OCI-LY1 (cell line): ENCODE measurements at regions not wholly inside any gene's neighbourhood (a gene's known extent, or its start where the extent isn't known, plus 50 kb on each side); places are given as distances from the start of the nearest gene placed in this dataset.

Experiments used
- H2AFZ ChIP-seq: fragments of 200-600 bp; sonication (generic), shearing (Covaris generic); 2 replicates; pipeline ENCODE4 v1.6.0; 2014; ENCODE audit warnings: antibody characterized with exemption, mild to moderate bottlenecking, low read length
- H3F3A ChIP-seq: fragments of 200-600 bp; sonication (generic), shearing (Covaris generic); 2 replicates; pipeline ENCODE4 v1.6.0; 2014; ENCODE audit warnings: mild to moderate bottlenecking, antibody characterized with exemption, low read length, moderate library complexity; ENCODE audit not compliant: insufficient read depth
- H3K27ac ChIP-seq: fragments of 200-600 bp; sonication (generic); 2 replicates; pipeline ENCODE4 v1.5.1; 2014; ENCODE audit warnings: low read length, mixed run types, mild to moderate bottlenecking, low read depth; ENCODE audit not compliant: poor library complexity, severe bottlenecking
- H3K27me3 ChIP-seq: fragments of 200-600 bp; sonication (generic); 2 replicates; pipeline ENCODE4 v1.6.0; 2014; ENCODE audit warnings: antibody characterized with exemption, mild to moderate bottlenecking, low read length, moderate library complexity; ENCODE audit not compliant: insufficient read depth
- H3K36me3 ChIP-seq: fragments of 200-600 bp; sonication (generic); 2 replicates; pipeline ENCODE4 v1.6.1; 2014; ENCODE audit warnings: mild to moderate bottlenecking, antibody characterized with exemption, low read length, moderate library complexity, mixed read lengths; ENCODE audit not compliant: insufficient read depth
- H3K4me1 ChIP-seq: fragments of 200-600 bp; sonication (generic); 2 replicates; pipeline ENCODE4 v1.5.1; 2014; ENCODE audit warnings: mild to moderate bottlenecking, low read length, moderate library complexity; ENCODE audit not compliant: insufficient read depth, severe bottlenecking
- H3K4me2 ChIP-seq: fragments of 200-600 bp; sonication (generic), shearing (Covaris generic); 2 replicates; pipeline ENCODE4 v1.6.1; 2014; ENCODE audit warnings: low read length
- H3K4me3 ChIP-seq: fragments of 200-600 bp; sonication (generic); 2 replicates; pipeline ENCODE4 v1.5.1; 2014; ENCODE audit warnings: low read length, low read depth, mild to moderate bottlenecking, mixed read lengths; ENCODE audit not compliant: poor library complexity, severe bottlenecking
- H3K79me2 ChIP-seq: fragments of 200-600 bp; shearing (Covaris generic); 2 replicates; pipeline ENCODE4 v1.6.1; 2016; ENCODE audit warnings: mixed run types, low read length, mixed read lengths; ENCODE audit not compliant: insufficient read depth
- H3K9ac ChIP-seq: fragments of 200-600 bp; sonication (generic), shearing (Covaris generic); 2 replicates; pipeline ENCODE4 v1.6.1; 2014; ENCODE audit warnings: mild to moderate bottlenecking, low read length, mixed read lengths
- H3K9me2 ChIP-seq: fragments of 200-600 bp; sonication (generic), shearing (Covaris generic); 2 replicates; pipeline ENCODE4 v1.6.1; 2014; ENCODE audit warnings: low read depth, mild to moderate bottlenecking, low read length, mixed read lengths
- H3K9me3 ChIP-seq: fragments of 200-600 bp; shearing (Covaris generic); 2 replicates; pipeline ENCODE4 v1.6.1; 2014; ENCODE audit warnings: low read length, mixed read lengths
- H4K20me1 ChIP-seq: fragments of 200-600 bp; sonication (generic), shearing (Covaris generic); 2 replicates; pipeline ENCODE4 v1.6.0; 2016; ENCODE audit warnings: mild to moderate bottlenecking, low read length; ENCODE audit not compliant: insufficient read depth
- EZH2 ChIP-seq: fragments of 200-600 bp; sonication (generic), shearing (Covaris generic); IDR thresholded peaks from 2 replicates; pipeline ENCODE4 v1.8.0; 2017; ENCODE audit warnings: borderline replicate concordance, mixed run types, mild to moderate bottlenecking, antibody characterized with exemption, low read length, moderate library complexity, mixed read lengths
- TF ChIP-seq, protein P1 (sequence below): fragments of 200-600 bp; sonication (generic), shearing (Covaris generic); IDR thresholded peaks from 2 replicates; pipeline ENCODE4 v1.5.1; 2017; ENCODE audit warnings: mild to moderate bottlenecking, antibody characterized with exemption, low read length, moderate library complexity, mixed read lengths

DNA sequence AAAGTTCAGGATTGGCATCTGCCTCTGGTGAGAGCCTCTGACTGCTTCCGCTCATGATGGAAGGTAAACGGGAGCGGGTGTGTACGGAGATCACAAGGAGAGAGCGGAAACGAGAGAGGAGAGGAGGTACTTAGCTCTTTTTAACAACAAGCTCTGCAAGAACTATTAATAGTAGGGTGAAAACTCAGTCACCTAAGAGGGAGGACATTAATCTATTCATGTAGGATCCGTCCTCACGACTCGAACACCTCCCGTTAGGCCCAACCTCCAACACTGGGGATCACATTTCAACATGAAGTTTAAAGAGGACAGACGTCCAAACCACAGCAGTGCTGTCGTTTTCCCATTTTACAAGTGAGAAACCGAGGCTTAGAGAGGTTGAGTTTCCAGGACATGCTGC lies 173.7 kb downstream of the SLC28A3 start:
- Histone ChIP-seq H3K36me3 (no peaks in the 10 kb centered on the region), H3K9me3 (no peaks in the 10 kb centered on the region), H3K4me3 (no peak overlapping the region), H3K27ac (no peak overlapping the region), H3K79me2 (no peaks in the 10 kb centered on the region), H3F3A (no peaks in the 10 kb centered on the region), H3K27me3 (no peaks in the 10 kb centered on the region), H3K9ac (no peak overlapping the region), H3K4me2 (no peak overlapping the region), H4K20me1 (no peaks in the 10 kb centered on the region), H3K9me2 (no peaks in the 10 kb centered on the region), H2AFZ (no peak overlapping the region), H3K4me1 (no peaks in the 10 kb centered on the region)
- TF ChIP-seq EZH2, result no peak
- TF ChIP-seq, protein P1, sequence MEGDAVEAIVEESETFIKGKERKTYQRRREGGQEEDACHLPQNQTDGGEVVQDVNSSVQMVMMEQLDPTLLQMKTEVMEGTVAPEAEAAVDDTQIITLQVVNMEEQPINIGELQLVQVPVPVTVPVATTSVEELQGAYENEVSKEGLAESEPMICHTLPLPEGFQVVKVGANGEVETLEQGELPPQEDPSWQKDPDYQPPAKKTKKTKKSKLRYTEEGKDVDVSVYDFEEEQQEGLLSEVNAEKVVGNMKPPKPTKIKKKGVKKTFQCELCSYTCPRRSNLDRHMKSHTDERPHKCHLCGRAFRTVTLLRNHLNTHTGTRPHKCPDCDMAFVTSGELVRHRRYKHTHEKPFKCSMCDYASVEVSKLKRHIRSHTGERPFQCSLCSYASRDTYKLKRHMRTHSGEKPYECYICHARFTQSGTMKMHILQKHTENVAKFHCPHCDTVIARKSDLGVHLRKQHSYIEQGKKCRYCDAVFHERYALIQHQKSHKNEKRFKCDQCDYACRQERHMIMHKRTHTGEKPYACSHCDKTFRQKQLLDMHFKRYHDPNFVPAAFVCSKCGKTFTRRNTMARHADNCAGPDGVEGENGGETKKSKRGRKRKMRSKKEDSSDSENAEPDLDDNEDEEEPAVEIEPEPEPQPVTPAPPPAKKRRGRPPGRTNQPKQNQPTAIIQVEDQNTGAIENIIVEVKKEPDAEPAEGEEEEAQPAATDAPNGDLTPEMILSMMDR, result no peak

DNA sequence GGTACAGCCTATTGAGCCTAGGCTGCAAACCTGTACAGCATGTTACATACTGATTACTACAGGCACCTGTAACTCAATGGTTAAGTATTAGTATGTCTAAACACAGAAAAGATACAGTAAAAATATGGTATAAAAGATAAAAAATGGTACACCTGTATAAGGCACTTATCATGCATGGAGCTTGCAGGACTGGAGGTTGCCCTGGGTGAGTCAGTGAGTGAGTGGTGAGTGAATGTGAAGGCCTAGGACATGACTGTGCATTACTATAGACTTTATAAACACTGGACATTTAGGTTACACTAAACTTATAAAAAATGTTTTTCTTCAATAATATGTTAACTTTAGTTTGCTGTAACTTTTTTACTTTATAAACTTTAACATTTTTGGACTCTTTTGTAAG lies 171.3 kb downstream of the SLC28A3 start:
- Histone ChIP-seq H3K36me3 (no peaks in the 10 kb centered on the region), H3K9ac (no peak overlapping the region), H3K79me2 (no peaks in the 10 kb centered on the region), H3K4me1 (no peaks in the 10 kb centered on the region), H3K27ac (no peak overlapping the region), H3F3A (no peaks in the 10 kb centered on the region), H3K4me3 (no peak overlapping the region), H3K27me3 (no peaks in the 10 kb centered on the region), H3K9me3 (no peaks in the 10 kb centered on the region), H3K4me2 (no peak overlapping the region), H2AFZ (no peak overlapping the region), H3K9me2 (no peaks in the 10 kb centered on the region), H4K20me1 (no peaks in the 10 kb centered on the region)
- TF ChIP-seq EZH2, result no peak
- TF ChIP-seq, protein P1, result no peak

DNA sequence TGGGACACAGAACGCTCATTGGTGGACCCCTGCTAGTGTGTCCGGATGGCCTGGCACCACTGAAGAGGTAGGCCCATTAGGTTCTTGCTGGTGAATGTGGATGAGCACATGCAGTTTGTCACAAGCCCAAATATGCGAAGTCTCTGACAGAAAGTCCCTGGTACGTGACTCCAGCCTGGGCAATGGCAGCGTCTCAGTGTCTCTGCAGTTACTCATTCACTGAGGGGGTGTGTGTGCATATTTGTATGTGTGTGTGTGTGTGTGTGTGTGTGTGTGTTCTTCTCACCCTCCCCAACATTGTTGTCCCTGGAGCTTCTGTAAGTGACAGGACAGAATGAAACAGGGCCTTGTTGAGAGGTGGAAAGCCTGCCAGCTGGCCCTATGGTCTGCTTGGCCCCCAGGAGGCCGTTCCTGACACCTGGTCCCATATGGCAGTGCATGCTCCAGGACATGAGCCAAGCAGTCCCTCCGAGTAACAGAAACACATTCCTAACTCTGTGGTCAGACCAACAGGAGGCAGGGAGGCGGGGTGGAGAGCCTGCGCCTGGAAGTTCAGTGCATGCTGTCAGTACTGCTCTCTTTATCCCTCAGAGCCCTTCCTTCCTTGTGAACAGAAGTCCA lies 169.9 kb downstream of the SLC28A3 start:
- H3F3A ChIP-seq, result no peaks in the 10 kb centered on the region
- H3K9me3 ChIP-seq, result no peaks in the 10 kb centered on the region
- no peaks in the 10 kb centered on the region for H3K36me3 ChIP-seq
- no peak overlapping the region for H3K27ac ChIP-seq
- no peak overlapping the region for H2AFZ ChIP-seq
- TF ChIP-seq EZH2, result no peak
- TF ChIP-seq, protein P1, result no peak
- H3K9ac ChIP-seq, result no peak overlapping the region
- no peaks in the 10 kb centered on the region for H3K79me2 ChIP-seq
- H4K20me1 ChIP-seq, result no peaks in the 10 kb centered on the region
- H3K27me3 ChIP-seq, result no peaks in the 10 kb centered on the region
- H3K9me2 ChIP-seq, result no peaks in the 10 kb centered on the region
- no peak overlapping the region for H3K4me3 ChIP-seq
- no peak overlapping the region for H3K4me2 ChIP-seq
- no peaks in the 10 kb centered on the region for H3K4me1 ChIP-seq
